ENCODE measurements at regions not wholly inside any gene's neighbourhood (a gene's known extent, or its start where the extent isn't known, plus 50 kb on each side); places are given as distances from the start of the nearest gene placed in this dataset.
"Not testable (repeated sequence)": the region's sequence is repeated elsewhere in the genome, so short reads cannot be mapped to it uniquely, and the experiment has no call there.

DNA sequence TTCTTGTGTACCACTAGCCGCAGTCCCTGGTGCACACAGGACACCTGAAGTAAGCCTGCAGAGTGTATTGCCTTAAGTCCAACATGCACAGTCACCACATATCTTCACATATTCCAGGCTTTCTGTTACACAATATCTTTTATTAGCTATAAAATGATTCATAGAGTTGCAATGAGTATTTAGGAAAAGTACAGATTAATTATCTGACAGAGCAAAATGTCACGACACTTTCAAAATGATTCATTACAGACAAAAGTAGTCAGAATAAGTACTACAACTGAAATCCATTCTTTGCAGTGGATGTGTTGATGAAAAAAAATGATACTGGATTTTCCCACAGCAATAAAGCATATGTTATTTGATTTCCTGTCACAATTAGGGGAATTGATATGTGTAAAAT, 199.5 kb upstream of the ASCC3 start:
- DNase-seq (ENCODE audit: low spot score) = no peak
- ATAC-seq (ENCODE audit: low FRiP score) = no peak
- no peak for TF ChIP-seq CTCF (IDR thresholded peaks at IDR 0.05)

GRCh38 chr6:101083533-101084175, 202.5 kb upstream of the ASCC3 start:
- DNase-seq (ENCODE audit: low spot score) = no peak
- ATAC-seq (ENCODE audit: low FRiP score) = no peak
- no peak for TF ChIP-seq CTCF (IDR thresholded peaks at IDR 0.05)

GRCh38 chr6:101085327-101085726, 204.2 kb upstream of the ASCC3 start:
- DNase-seq (ENCODE audit: low spot score) (no peak), ATAC-seq (ENCODE audit: low FRiP score) (no peak)
- no peak for TF ChIP-seq CTCF (IDR thresholded peaks at IDR 0.05)

GRCh38 chr6:101086473-101086872, 205.3 kb upstream of the ASCC3 start:
- TF ChIP-seq CTCF (IDR thresholded peaks at IDR 0.05) = no peak
- ATAC-seq (ENCODE audit: low FRiP score) (no peak), DNase-seq (ENCODE audit: low spot score) (no peak)

GRCh38 chr6:101088594-101088993, 207.5 kb upstream of the ASCC3 start:
- ATAC-seq (ENCODE audit: low FRiP score) (no peak), DNase-seq (ENCODE audit: low spot score) (no peak)
- TF ChIP-seq CTCF (IDR thresholded peaks at IDR 0.05) = no peak

DNA sequence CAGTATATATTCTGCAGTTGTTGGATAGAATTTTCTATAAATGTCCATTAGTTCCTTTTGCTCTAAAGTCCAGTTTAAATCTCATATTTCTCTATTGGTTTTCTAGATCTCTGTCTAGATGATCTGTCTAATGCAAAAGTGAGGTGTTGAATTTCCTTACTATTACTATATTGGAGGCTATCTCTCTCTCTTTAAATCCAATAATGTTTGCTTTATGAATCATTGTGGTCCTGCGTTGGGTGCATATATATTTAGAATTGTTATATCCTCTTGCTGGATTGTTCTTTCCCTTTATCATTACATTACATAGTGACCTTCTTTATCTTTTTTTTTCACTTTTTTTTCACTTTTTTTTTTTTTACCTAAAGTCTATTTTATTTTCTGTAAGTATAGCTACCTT, 208.5 kb upstream of the ASCC3 start:
- no peak for TF ChIP-seq CTCF (IDR thresholded peaks at IDR 0.05)
- DNase-seq (ENCODE audit: low spot score) (no peak), ATAC-seq (ENCODE audit: low FRiP score) (no peak)

DNA sequence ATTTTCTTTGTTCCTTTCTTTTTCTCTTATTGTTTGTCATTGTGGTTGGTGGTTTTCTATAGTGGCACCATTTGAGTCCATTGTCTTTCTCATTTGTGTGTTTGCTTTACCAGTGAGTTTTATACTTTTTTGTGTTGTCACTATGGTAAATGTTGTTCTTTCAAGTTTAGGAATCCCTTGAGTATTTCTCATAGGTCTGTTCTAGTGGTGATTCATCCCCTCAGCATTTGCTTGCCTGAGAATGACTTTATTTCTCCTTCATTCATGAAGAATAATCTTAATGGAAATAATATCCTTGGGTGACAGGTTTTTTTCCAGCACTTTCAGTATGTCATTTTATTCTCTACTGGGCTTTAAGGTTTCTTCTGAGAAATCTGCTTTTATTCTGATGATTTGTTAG, 209.2 kb upstream of the ASCC3 start:
- DNase-seq (ENCODE audit: low spot score) = no peak
- no peak for ATAC-seq (ENCODE audit: low FRiP score)
- no peak for TF ChIP-seq CTCF (IDR thresholded peaks at IDR 0.05)

GRCh38 chr6:101098605-101099004, 217.5 kb upstream of the ASCC3 start:
- ATAC-seq (ENCODE audit: low FRiP score); DNase-seq (ENCODE audit: low spot score): not testable (repeated sequence)
